ENCODE measurements at regions not wholly inside any gene's neighbourhood (a gene's known extent, or its start where the extent isn't known, plus 50 kb on each side); places are given as distances from the start of the nearest gene placed in this dataset.

DNA sequence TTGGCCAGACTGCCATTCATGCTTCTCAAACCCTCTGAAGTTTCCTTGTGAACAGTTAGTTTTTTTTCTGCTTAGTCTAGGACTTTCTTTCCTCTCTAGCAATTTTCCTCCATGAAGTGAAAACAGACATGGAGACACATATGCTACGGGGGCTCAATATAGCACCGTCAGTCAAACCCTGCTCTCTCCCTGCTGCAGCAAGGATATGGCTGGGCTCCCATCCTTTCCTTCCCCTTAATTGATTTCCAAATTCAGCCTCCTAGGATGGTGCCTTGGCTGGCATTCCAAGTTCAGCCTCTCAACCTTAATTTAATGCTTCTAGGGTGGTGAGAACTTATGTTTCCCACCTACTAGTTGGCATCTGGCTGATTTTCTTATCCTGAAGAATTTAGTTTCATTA lies 436.7 kb downstream of the NPIPA7 start:
- TF ChIP-seq, protein P1, sequence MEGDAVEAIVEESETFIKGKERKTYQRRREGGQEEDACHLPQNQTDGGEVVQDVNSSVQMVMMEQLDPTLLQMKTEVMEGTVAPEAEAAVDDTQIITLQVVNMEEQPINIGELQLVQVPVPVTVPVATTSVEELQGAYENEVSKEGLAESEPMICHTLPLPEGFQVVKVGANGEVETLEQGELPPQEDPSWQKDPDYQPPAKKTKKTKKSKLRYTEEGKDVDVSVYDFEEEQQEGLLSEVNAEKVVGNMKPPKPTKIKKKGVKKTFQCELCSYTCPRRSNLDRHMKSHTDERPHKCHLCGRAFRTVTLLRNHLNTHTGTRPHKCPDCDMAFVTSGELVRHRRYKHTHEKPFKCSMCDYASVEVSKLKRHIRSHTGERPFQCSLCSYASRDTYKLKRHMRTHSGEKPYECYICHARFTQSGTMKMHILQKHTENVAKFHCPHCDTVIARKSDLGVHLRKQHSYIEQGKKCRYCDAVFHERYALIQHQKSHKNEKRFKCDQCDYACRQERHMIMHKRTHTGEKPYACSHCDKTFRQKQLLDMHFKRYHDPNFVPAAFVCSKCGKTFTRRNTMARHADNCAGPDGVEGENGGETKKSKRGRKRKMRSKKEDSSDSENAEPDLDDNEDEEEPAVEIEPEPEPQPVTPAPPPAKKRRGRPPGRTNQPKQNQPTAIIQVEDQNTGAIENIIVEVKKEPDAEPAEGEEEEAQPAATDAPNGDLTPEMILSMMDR (IDR thresholded peaks at IDR 0.05), result no peak
- TF ChIP-seq POLR2A (IDR thresholded peaks at IDR 0.05), result no peak
